ENCODE measurements at regions not wholly inside any gene's neighbourhood (a gene's known extent, or its start where the extent isn't known, plus 50 kb on each side); places are given as distances from the start of the nearest gene placed in this dataset.
A peak's percentile ranks its signal among the peaks of the same experiment; 100 is the strongest.

DNA sequence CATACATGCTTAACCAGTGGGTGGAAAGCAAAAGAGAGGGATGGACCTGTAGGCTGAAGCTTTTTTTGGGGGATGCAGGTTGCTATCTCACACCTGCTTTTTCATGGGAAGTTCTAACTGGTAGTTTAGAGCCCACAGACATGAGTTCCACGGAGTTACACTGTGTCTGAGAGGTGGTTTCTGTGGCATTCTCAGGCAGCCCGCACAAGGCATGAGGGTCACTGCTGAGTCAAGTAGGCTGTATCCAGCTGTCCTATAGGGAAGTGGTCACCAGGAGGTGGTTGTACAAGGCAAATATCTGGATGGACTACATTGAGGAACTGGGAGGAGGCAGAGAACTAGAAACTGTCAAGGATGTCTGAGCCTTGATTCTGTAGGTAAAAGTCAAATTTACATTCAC is 351.0 kb upstream of the POM121L12 start:
- intact Hi-C loops (cut with DNase I) = no loop called here
- Histone ChIP-seq H3K4me3 (no peak overlapping the region), H3K36me3 (no peaks in the 10 kb centered on the region), H3K9me3 (no peaks in the 10 kb centered on the region), H3K4me1 (no peaks in the 10 kb centered on the region), H3K27me3 (ENCODE audit: low read depth) (no peaks in the 10 kb centered on the region), H3K27ac (no peak overlapping the region)
- ATAC-seq (no peak), DNase-seq (no peak)
- TF ChIP-seq, protein P1, sequence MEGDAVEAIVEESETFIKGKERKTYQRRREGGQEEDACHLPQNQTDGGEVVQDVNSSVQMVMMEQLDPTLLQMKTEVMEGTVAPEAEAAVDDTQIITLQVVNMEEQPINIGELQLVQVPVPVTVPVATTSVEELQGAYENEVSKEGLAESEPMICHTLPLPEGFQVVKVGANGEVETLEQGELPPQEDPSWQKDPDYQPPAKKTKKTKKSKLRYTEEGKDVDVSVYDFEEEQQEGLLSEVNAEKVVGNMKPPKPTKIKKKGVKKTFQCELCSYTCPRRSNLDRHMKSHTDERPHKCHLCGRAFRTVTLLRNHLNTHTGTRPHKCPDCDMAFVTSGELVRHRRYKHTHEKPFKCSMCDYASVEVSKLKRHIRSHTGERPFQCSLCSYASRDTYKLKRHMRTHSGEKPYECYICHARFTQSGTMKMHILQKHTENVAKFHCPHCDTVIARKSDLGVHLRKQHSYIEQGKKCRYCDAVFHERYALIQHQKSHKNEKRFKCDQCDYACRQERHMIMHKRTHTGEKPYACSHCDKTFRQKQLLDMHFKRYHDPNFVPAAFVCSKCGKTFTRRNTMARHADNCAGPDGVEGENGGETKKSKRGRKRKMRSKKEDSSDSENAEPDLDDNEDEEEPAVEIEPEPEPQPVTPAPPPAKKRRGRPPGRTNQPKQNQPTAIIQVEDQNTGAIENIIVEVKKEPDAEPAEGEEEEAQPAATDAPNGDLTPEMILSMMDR (IDR thresholded peaks at IDR 0.05) = no peak

DNA sequence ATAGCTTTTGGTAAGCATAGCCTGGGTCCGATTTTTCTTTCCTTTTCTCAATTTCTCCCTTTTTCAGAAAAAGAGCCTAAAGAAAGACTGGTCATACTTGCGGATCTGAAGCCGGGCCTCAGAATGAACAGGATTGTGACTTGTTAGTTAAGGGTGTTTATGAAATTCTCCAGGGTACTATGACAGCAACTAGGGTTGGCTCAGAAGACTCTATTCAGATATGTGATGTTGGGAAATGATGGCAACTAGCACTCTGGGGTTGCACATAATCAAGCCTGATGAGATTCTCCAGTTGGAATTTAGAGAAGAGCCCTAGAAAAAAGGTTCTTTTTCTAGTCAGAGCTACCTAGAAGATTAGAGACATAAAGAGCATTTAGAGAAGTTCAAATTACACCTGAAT is 352.4 kb upstream of the POM121L12 start:
- intact Hi-C loops (cut with DNase I) = no loop called here
- no peak for DNase-seq

DNA sequence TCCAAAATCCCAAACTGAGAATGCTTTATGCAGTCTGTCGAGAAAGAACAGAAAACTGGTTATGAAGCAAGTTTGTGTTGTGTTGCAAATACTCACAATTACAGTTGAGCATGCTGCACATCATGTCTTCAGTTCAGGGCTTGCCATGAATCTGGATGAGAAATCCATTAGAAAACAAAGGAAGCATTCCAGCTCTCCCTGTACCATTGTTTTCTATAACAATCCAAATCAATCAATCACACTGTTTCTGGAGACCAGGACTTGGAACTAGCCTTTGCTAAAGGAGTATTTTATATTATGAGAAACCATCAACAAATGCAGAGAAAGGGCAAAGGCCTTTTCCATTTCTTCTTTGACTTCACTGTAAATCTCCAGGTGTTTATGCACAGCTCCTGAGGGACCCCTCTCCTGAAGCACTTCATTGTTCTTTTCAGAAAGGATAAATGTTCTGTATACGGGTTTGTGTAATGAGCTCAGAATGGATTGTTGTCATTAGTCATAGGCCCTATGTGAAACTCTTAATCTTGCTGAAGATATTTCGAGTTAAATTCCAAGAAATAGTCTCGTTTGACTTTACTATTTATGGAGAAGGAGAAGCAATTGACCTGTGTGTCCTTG is 364.7 kb upstream of the POM121L12 start:
- TF ChIP-seq, protein P1 (IDR thresholded peaks at IDR 0.05) = no peak
- ATAC-seq = no peak
- H3K4me1 ChIP-seq = no peaks in the 10 kb centered on the region
- no peaks in the 10 kb centered on the region for H3K9me3 ChIP-seq
- intact Hi-C loops (cut with DNase I) = no loop called here
- no peak overlapping the region for H3K27ac ChIP-seq
- no peak for DNase-seq
- no peak overlapping the region for H3K4me3 ChIP-seq
- H3K36me3 ChIP-seq = no peaks in the 10 kb centered on the region
- no peaks in the 10 kb centered on the region for H3K27me3 ChIP-seq (ENCODE audit: low read depth)

More for the DNA sequence above, 352.4 kb upstream of the POM121L12 start:
- TF ChIP-seq, protein P1 (IDR thresholded peaks at IDR 0.05) = no peak
- Histone ChIP-seq H3K4me1 (no peaks in the 10 kb centered on the region), H3K36me3 (no peaks in the 10 kb centered on the region), H3K27ac (no peak overlapping the region), H3K27me3 (ENCODE audit: low read depth) (no peaks in the 10 kb centered on the region), H3K9me3 (no peaks in the 10 kb centered on the region), H3K4me3 (no peak overlapping the region)
- ATAC-seq = no peak

GRCh38 chr7:52669031-52669430 is 366.4 kb upstream of the POM121L12 start:
- Histone ChIP-seq H3K36me3 (no peaks in the 10 kb centered on the region), H3K27ac (no peak overlapping the region), H3K4me1 (no peaks in the 10 kb centered on the region), H3K4me3 (no peak overlapping the region), H3K27me3 (ENCODE audit: low read depth) (no peaks in the 10 kb centered on the region), H3K9me3 (no peaks in the 10 kb centered on the region)
- TF ChIP-seq, protein P1 (IDR thresholded peaks at IDR 0.05) = no peak
- intact Hi-C loops (cut with DNase I) = no loop called here
- ATAC-seq (peak in 1 of 2 donors; percentile 19), DNase-seq (peak; percentile 39)

GRCh38 chr7:52668435-52668834 is 367.0 kb upstream of the POM121L12 start:
- intact Hi-C loops (cut with DNase I) = no loop called here
- Histone ChIP-seq H3K4me1 (no peaks in the 10 kb centered on the region), H3K4me3 (no peak overlapping the region), H3K36me3 (no peaks in the 10 kb centered on the region), H3K27ac (no peak overlapping the region), H3K27me3 (ENCODE audit: low read depth) (no peaks in the 10 kb centered on the region), H3K9me3 (no peaks in the 10 kb centered on the region)
- TF ChIP-seq, protein P1 (IDR thresholded peaks at IDR 0.05) = no peak
- ATAC-seq (peak in 1 of 2 donors; percentile 15), DNase-seq (no peak)
